HCT116 (cell line): ENCODE measurements at regions not wholly inside any gene's neighbourhood (a gene's known extent, or its start where the extent isn't known, plus 50 kb on each side); places are given as distances from the start of the nearest gene placed in this dataset.

Experiments used
- ATAC-seq: fragments of 200-7000 bp; cut with Tn5 transposase; 2 replicates; pipeline ENCODE4 v1.9.1; 2020; ENCODE audit warnings: mild to moderate bottlenecking, moderate library complexity
- BruUV-seq: library from RNA; stranded (reverse); fragments of 400-500 nt; replicated peaks from 2 replicates; lab custom pipeline; 2021; lab: Mats Ljungman, UMichigan
- CTCF ChIA-PET: fragments of 300-600 bp; sonication (Branson Sonifier 250); formaldehyde crosslinking; loops from one replicate; lab custom pipeline; 2021; ENCODE audit warnings: antibody characterized with exemption; lab: Charles Lee
- POLR2A ChIA-PET: fragments of 300-600, 350-600 bp; sonication (Branson Sonifier 250); formaldehyde crosslinking; loops from one replicate; lab custom pipeline; 2021; ENCODE audit warnings: antibody characterized with exemption; lab: Charles Lee
- RAD21 ChIA-PET, 2 experiments: fragments of 300-600 bp; sonication (Branson Sonifier 250); formaldehyde crosslinking; loops; one replicate each; lab custom pipeline; 2023; ENCODE audit warnings: low total read pairs in 2 of 2; ENCODE audit not compliant: uncharacterized antibody in 2 of 2, unreplicated experiment in 2 of 2, low non-redundant PET in 1 of 2; lab: Charles Lee
- DNase-seq: peaks from one replicate; pipeline ENCODE4 v3.0.0-alpha.2; 2010; ENCODE audit warnings: low read depth, low spot score
- H2AFZ ChIP-seq: fragments of 200-600 bp; shearing (Covaris generic), sonication (generic); 2 replicates; pipeline ENCODE4 v1.6.1; 2017; ENCODE audit warnings: low read depth, mixed run types, mixed read lengths, antibody characterized with exemption, low read length; ENCODE audit not compliant: poor library complexity, severe bottlenecking
- H3K27ac ChIP-seq: 2 replicates; pipeline ENCODE4 v1.5.1; 2012; ENCODE audit warnings: low read depth, low read length
- H3K27me3 ChIP-seq: fragments of 200-600 bp; sonication (generic); 2 replicates; pipeline ENCODE4 v1.6.1; 2016; ENCODE audit warnings: mixed run types, low read length, mixed read lengths; ENCODE audit not compliant: insufficient read depth
- H3K36me3 ChIP-seq, 2 experiments: fragments of 200-500 bp in 1 of 2; fragments of 200-600 bp in 1 of 2; sonication (Bioruptor generic) in 1 of 2; sonication (generic) in 1 of 2; 2 replicates each; pipeline versions ENCODE4 v1.5.1 to v1.6.1; 2014 to 2016; ENCODE audit warnings: low read length in 2 of 2, inconsistent platforms in 1 of 2, mixed read lengths in 1 of 2, mixed run types in 1 of 2; ENCODE audit not compliant: insufficient read depth in 2 of 2, control insufficient read depth in 1 of 2
- H3K4me1 ChIP-seq, 2 experiments: fragments of 200-600 bp in 1 of 2; sonication (generic) in 1 of 2; 2 replicates each; pipeline versions ENCODE4 v1.5.1 to v1.6.1; 2012 to 2017; ENCODE audit warnings: low read length in 2 of 2, inconsistent platforms in 1 of 2, mild to moderate bottlenecking in 1 of 2, mixed read lengths in 1 of 2, mixed run types in 1 of 2, moderate library complexity in 1 of 2; ENCODE audit not compliant: insufficient read depth in 2 of 2, control insufficient read depth in 1 of 2
- H3K4me2 ChIP-seq: fragments of 200-600 bp; sonication (generic); 2 replicates; pipeline ENCODE4 v1.6.1; 2017; ENCODE audit warnings: mixed run types, low read length, mixed read lengths
- H3K4me3 ChIP-seq, 2 experiments: fragments of 200-600 bp in 1 of 2; sonication (generic) in 1 of 2; replicated peaks in 1 of 2; 2 replicates each; pipeline ENCODE4 v1.5.1; 2011 to 2016; ENCODE audit warnings: low read length in 2 of 2, control low read depth in 1 of 2, low read depth in 1 of 2, mild to moderate bottlenecking in 1 of 2, mixed read lengths in 1 of 2, mixed run types in 1 of 2
- H3K79me2 ChIP-seq: fragments of 200-600 bp; sonication (generic); 2 replicates; pipeline ENCODE4 v1.6.1; 2017; ENCODE audit warnings: mild to moderate bottlenecking, mixed run types, low read length, moderate library complexity, mixed read lengths; ENCODE audit not compliant: insufficient read depth
- H3K9ac ChIP-seq: fragments of 200-600 bp; sonication (generic); 2 replicates; pipeline ENCODE4 v1.6.1; 2016; ENCODE audit warnings: low read length, mixed read lengths
- H3K9me2 ChIP-seq: fragments of 200-600 bp; sonication (generic), shearing (Covaris generic); 2 replicates; pipeline ENCODE4 v1.6.1; 2017; ENCODE audit warnings: mixed run types, mild to moderate bottlenecking, moderate library complexity; ENCODE audit not compliant: insufficient read depth
- H3K9me3 ChIP-seq, 2 experiments: fragments of 200-500 bp in 1 of 2; fragments of 200-600 bp in 1 of 2; sonication (Bioruptor generic) in 1 of 2; sonication (generic) in 1 of 2; 2 replicates each; pipeline ENCODE4 v1.6.1; 2014 to 2017; ENCODE audit warnings: low read length in 2 of 2, mixed read lengths in 2 of 2, inconsistent platforms in 1 of 2, low read depth in 1 of 2, mild to moderate bottlenecking in 1 of 2, mixed run types in 1 of 2, moderate library complexity in 1 of 2; ENCODE audit not compliant: control insufficient read depth in 1 of 2, insufficient read depth in 1 of 2
- H4K20me1 ChIP-seq: fragments of 200-600 bp; sonication (generic), shearing (Covaris generic); 2 replicates; pipeline ENCODE4 v1.6.1; 2017; ENCODE audit warnings: mixed run types, mild to moderate bottlenecking, moderate library complexity; ENCODE audit not compliant: insufficient read depth
- CBX3 ChIP-seq: IDR thresholded peaks from 2 replicates; pipeline ENCODE4 v1.6.1; 2012; ENCODE audit warnings: low read depth
- EGR1 ChIP-seq: IDR thresholded peaks from 2 replicates; pipeline ENCODE4 v1.6.1; 2012; ENCODE audit warnings: low read depth
- JUND ChIP-seq: IDR thresholded peaks from 2 replicates; pipeline ENCODE4 v1.6.1; 2012
- POLR2AphosphoS5 ChIP-seq: IDR thresholded peaks from 2 replicates; pipeline ENCODE4 v1.6.1; 2011; ENCODE audit warnings: mild to moderate bottlenecking, low read depth, low read length, moderate library complexity
- SRF ChIP-seq: IDR thresholded peaks from 2 replicates; pipeline ENCODE4 v1.6.1; 2012; ENCODE audit warnings: low read depth
- TCF7L2 ChIP-seq: IDR thresholded peaks from 2 replicates; pipeline ENCODE4 v1.7.0; 2011; ENCODE audit warnings: borderline replicate concordance, inconsistent platforms; ENCODE audit not compliant: insufficient read depth, insufficient read length; ENCODE audit errors: extremely low read depth
- ZFX ChIP-seq: fragments of 450-650 bp; IDR thresholded peaks from 2 replicates; pipeline ENCODE4 v1.6.1; 2017
- intact Hi-C: fragments of 100-400 bp; cut with micrococcal nuclease; formaldehyde crosslinking; loops from 2 replicates; pipeline ENCODE4 v1.10.0; 2022

GRCh38 chr1:10899490-10900250, 103.2 kb upstream of the CASZ1 start:
- BruUV-seq, result TSS peak; percentile 78
- CTCF ChIA-PET, result interaction anchor here (1.2 to 1.5 kb wide), 2 partner anchors 10 to 13 kb away, joined by 3 to 6 read pairs; no protein-coding TSS in a partner anchor
- Histone ChIP-seq H3K9me2 (no peaks in the 10 kb centered on the region), H3K4me1 (peaks cover 22 to 46% of the 10 kb centered on the region in 2 experiments; a peak in 3 of 4 replicates), H3K4me3 (no peak overlapping the region), H3K4me2 (peak overlapping the region; percentile 87), H3K36me3 (no peaks in the 10 kb centered on the region), H2AFZ (no peak overlapping the region), H3K9ac (0 out of 2 replicates have a peak overlapping the region, but pooled peaks have one; percentile 51), H3K79me2 (no peaks in the 10 kb centered on the region), H3K9me3 (no peaks in the 10 kb centered on the region), H4K20me1 (no peaks in the 10 kb centered on the region), H3K27ac (no peak overlapping the region), H3K27me3 (no peaks in the 10 kb centered on the region)
- intact Hi-C loops, result no loop called here
- POLR2A ChIA-PET, result interaction anchor here (0.7 kb wide), 1 partner anchor 8 kb away, joined by 3 read pairs; no protein-coding TSS in a partner anchor
- RAD21 ChIA-PET, result no interaction called here
- ATAC-seq (no peak), DNase-seq (no peak)
- TF ChIP-seq SRF, result no peak
- no peak for TF ChIP-seq CBX3
- TF ChIP-seq TCF7L2, result no peak
- no peak for TF ChIP-seq JUND

DNA sequence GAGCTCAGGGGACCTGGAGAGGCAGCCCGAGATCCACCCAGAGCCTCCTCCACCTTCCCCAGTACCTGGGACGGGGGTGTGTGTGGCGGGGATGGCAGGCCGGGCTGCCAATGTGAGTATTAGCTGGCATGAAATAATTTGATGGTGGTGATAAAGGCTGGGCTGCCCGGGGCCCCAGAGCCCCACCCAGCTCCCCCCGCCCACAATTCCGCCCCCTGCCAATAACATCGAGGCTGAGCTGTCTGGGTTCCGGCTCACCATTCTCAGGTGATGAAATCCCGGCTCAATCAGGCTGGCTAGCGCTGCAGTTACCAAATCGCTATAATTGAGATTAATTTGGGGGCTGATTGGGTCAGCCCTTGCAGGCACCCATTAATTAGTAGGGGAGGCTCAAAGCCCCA, 103.8 kb upstream of the CASZ1 start:
- intact Hi-C loops, result no loop called here
- H3K27ac ChIP-seq, result peak overlapping the region; percentile 58
- ChIA-PET RAD21 (no interaction called here), CTCF (interaction anchor here (1.2 to 2.0 kb wide), 3 partner anchors 10 to 12 kb away, joined by 3 to 10 read pairs (median 6); no protein-coding TSS in a partner anchor), POLR2A (interaction anchor here (0.7 to 1.2 kb wide), 3 partner anchors 8 to 18 kb away, joined by 3 to 6 read pairs (median 4); no protein-coding TSS in a partner anchor)
- peak overlapping the region; percentile 51 for H3K9ac ChIP-seq
- H2AFZ ChIP-seq, result peak overlapping the region; percentile 51
- peaks cover 22 to 46% of the 10 kb centered on the region in 2 experiments; a peak in 3 of 4 replicates for H3K4me1 ChIP-seq
- ATAC-seq (0 out of 2 replicates have a peak, but pooled peaks have one; percentile 3), DNase-seq (no peak)
- H3K36me3 ChIP-seq, result no peaks in the 10 kb centered on the region
- no peaks in the 10 kb centered on the region for H4K20me1 ChIP-seq
- H3K9me3 ChIP-seq, result no peaks in the 10 kb centered on the region
- no peaks in the 10 kb centered on the region for H3K9me2 ChIP-seq
- BruUV-seq, result no TSS peak
- peak overlapping the region; percentile 87 for H3K4me2 ChIP-seq
- TF ChIP-seq EGR1 (no peak), ZFX (no peak), POLR2AphosphoS5 (0 out of 2 replicates have a peak, but pooled peaks have one; percentile 13)
- no peaks in the 10 kb centered on the region for H3K27me3 ChIP-seq
- peak overlapping the region; percentile 38 to 54 for H3K4me3 ChIP-seq
- no peaks in the 10 kb centered on the region for H3K79me2 ChIP-seq
